ENCODE measurements at regions not wholly inside any gene's neighbourhood (a gene's known extent, or its start where the extent isn't known, plus 50 kb on each side); places are given as distances from the start of the nearest gene placed in this dataset.

GRCh38 chr13:24004142-24004899 is 107.0 kb upstream of the C1QTNF9B start:
- H3K4me1 ChIP-seq (ENCODE audit: control insufficient read depth in 1 of 2, insufficient read depth in 2 of 2, low read length in 2 of 2): no peaks in the 10 kb centered on the region
- H3K9ac ChIP-seq (ENCODE audit: insufficient read depth, low read length, poor library complexity, severe bottlenecking): no peak overlapping the region
- H3K4me2 ChIP-seq (replicated peaks; ENCODE audit: extremely low read depth, low read length, poor library complexity, severe bottlenecking): no peak overlapping the region
- TF ChIP-seq CTCF (IDR thresholded peaks at IDR 0.05): no peak
- H3K4me3 ChIP-seq (replicated peaks in 1 of 3; ENCODE audit: low read depth in 2 of 3, low read length in 3 of 3): no peak overlapping the region
- H3K4me3 Mint-ChIP-seq: no peak overlapping the region
- H3K36me3 ChIP-seq (replicated peaks in 1 of 2; ENCODE audit: control insufficient read depth in 1 of 2, insufficient read depth in 2 of 2, low read length in 2 of 2): no peaks in the 10 kb centered on the region
- H2AFZ ChIP-seq (ENCODE audit: insufficient read depth, low read depth, low read length, poor library complexity, severe bottlenecking): no peak overlapping the region
- no peaks in the 10 kb centered on the region for H4K20me1 ChIP-seq (ENCODE audit: insufficient read depth, low read length)
- H3K27ac Mint-ChIP-seq: no peak overlapping the region
- no peaks in the 10 kb centered on the region for H3K9me3 ChIP-seq (replicated peaks in 1 of 2; ENCODE audit: control insufficient read depth in 1 of 2, insufficient read depth in 1 of 2, low read length in 2 of 2)
- H3K27me3 Mint-ChIP-seq (ENCODE audit: low read depth in 3 of 3): peaks cover 0 to 3% (median 0%) of the 10 kb centered on the region in 3 donors
- H3K27ac ChIP-seq (ENCODE audit: low read depth in 1 of 2, low read length in 2 of 2): no peak overlapping the region
- no peak for DNase-seq
- H3K4me1 Mint-ChIP-seq: no peaks in the 10 kb centered on the region
- no peaks in the 10 kb centered on the region for H3K79me2 ChIP-seq (ENCODE audit: insufficient read depth, low read length)
- H3K9me3 Mint-ChIP-seq: peaks cover 0 to 1% (median 0%) of the 10 kb centered on the region in 7 donors
- intact Hi-C loops (cut with micrococcal nuclease): no loop called here
- no peaks in the 10 kb centered on the region for H3K27me3 ChIP-seq (ENCODE audit: control insufficient read depth in 2 of 2, insufficient read depth in 2 of 2, low read length in 2 of 2)
- no peaks in the 10 kb centered on the region for H3K36me3 Mint-ChIP-seq
- 100% methylated on average over 4 of the region's 12 CpGs for WGBS (ENCODE audit: insufficient coverage)

GRCh38 chr13:24004971-24005370 is 107.7 kb upstream of the C1QTNF9B start:
- no peak for DNase-seq
- 64% methylated on average over 3 of the region's 3 CpGs for WGBS (ENCODE audit: insufficient coverage)
- Histone ChIP-seq H3K79me2 (ENCODE audit: insufficient read depth, low read length) (no peaks in the 10 kb centered on the region), H3K27ac (ENCODE audit: low read depth in 1 of 2, low read length in 2 of 2) (no peak overlapping the region), H3K4me1 (ENCODE audit: control insufficient read depth in 1 of 2, insufficient read depth in 2 of 2, low read length in 2 of 2) (no peaks in the 10 kb centered on the region), H3K9ac (ENCODE audit: insufficient read depth, low read length, poor library complexity, severe bottlenecking) (no peak overlapping the region), H3K36me3 (replicated peaks in 1 of 2; ENCODE audit: control insufficient read depth in 1 of 2, insufficient read depth in 2 of 2, low read length in 2 of 2) (no peaks in the 10 kb centered on the region), H3K27me3 (ENCODE audit: control insufficient read depth in 2 of 2, insufficient read depth in 2 of 2, low read length in 2 of 2) (no peaks in the 10 kb centered on the region), H4K20me1 (ENCODE audit: insufficient read depth, low read length) (no peaks in the 10 kb centered on the region), H3K4me3 (replicated peaks in 1 of 3; ENCODE audit: low read depth in 2 of 3, low read length in 3 of 3) (no peak overlapping the region), H3K9me3 (replicated peaks in 1 of 2; ENCODE audit: control insufficient read depth in 1 of 2, insufficient read depth in 1 of 2, low read length in 2 of 2) (no peaks in the 10 kb centered on the region), H3K4me2 (replicated peaks; ENCODE audit: extremely low read depth, low read length, poor library complexity, severe bottlenecking) (no peak overlapping the region), H2AFZ (ENCODE audit: insufficient read depth, low read depth, low read length, poor library complexity, severe bottlenecking) (no peak overlapping the region)
- Mint-ChIP-seq H3K27me3 (ENCODE audit: low read depth in 3 of 3) (peaks cover 0 to 3% (median 0%) of the 10 kb centered on the region in 3 donors), H3K4me1 (no peaks in the 10 kb centered on the region), H3K27ac (no peak overlapping the region), H3K4me3 (no peak overlapping the region), H3K9me3 (peaks cover 0 to 1% (median 0%) of the 10 kb centered on the region in 7 donors), H3K36me3 (no peaks in the 10 kb centered on the region)
- TF ChIP-seq CTCF (IDR thresholded peaks at IDR 0.05): no peak
- intact Hi-C loops (cut with micrococcal nuclease): no loop called here
